ENCODE measurements at regions not wholly inside any gene's neighbourhood (a gene's known extent, or its start where the extent isn't known, plus 50 kb on each side); places are given as distances from the start of the nearest gene placed in this dataset.

DNA sequence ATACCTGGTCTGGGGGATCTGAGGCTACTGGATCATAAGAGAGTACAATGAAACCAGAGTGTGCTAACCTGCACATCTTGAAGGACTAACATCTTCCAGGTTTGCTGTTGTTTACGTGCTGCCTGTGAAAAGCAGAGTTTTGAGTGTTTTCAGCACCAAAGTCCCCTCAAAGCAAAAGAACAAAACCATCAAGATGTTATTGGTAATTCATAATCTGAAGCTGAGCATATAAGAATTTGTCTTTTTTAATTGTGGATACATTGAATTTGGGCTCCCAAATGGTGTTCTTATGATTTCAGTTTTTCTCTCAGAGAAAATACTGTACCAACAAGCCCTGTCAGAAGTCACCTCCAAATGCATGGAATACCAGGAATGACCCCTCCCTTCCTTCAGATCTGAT is 110.2 kb downstream of the BTG1 start:
- H3K9me3 ChIP-seq = no peaks in the 10 kb centered on the region
- H3K36me3 ChIP-seq = no peaks in the 10 kb centered on the region
- WGBS, 2 donors (ENCODE audit: low coverage in 1 of 2) = 61 to 62% methylated on average over 1 of the region's 1 CpG
- peak overlapping the region; percentile 72 to 86 (median 80) for H3K27ac ChIP-seq
- TF ChIP-seq, protein P1, sequence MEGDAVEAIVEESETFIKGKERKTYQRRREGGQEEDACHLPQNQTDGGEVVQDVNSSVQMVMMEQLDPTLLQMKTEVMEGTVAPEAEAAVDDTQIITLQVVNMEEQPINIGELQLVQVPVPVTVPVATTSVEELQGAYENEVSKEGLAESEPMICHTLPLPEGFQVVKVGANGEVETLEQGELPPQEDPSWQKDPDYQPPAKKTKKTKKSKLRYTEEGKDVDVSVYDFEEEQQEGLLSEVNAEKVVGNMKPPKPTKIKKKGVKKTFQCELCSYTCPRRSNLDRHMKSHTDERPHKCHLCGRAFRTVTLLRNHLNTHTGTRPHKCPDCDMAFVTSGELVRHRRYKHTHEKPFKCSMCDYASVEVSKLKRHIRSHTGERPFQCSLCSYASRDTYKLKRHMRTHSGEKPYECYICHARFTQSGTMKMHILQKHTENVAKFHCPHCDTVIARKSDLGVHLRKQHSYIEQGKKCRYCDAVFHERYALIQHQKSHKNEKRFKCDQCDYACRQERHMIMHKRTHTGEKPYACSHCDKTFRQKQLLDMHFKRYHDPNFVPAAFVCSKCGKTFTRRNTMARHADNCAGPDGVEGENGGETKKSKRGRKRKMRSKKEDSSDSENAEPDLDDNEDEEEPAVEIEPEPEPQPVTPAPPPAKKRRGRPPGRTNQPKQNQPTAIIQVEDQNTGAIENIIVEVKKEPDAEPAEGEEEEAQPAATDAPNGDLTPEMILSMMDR (IDR thresholded peaks at IDR 0.05) = no peak
- TF ChIP-seq POLR2A (IDR thresholded peaks at IDR 0.05) (no peak), EP300 (IDR thresholded peaks at IDR 0.05) (no peak), POLR2AphosphoS5 (IDR thresholded peaks at IDR 0.05) (no peak)
- H3K27me3 ChIP-seq = no peaks in the 10 kb centered on the region
- no peak for ATAC-seq
- H3K4me3 ChIP-seq = peak overlapping the region; percentile 33 to 35
- peaks cover 14 to 65% (median 16%) of the 10 kb centered on the region in 3 donors for H3K4me1 ChIP-seq

DNA sequence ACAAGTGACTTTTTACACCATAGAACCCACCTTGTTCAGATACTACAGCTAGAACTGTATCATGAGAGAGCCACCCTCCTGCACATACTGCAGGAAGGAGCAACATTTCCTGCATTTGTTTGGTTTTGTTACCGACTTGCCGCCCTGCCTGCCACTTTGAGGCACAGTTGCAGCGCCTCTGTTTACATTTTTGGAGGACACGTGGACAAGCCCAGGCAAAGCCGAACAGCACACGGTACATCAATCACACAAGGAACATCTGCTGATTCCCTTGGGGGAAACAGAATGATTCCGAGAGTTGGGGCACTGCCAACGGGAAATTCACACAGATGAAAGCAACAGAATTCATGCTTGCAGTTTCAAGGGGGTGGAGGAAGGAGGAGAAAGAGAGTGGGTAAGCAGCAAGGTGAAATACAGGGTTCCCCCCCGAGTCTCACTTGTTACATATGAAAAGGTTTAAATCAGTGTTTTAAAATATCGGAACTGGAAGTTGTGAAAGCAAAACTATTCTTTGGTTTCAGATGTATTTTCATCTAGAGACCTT is 110.7 kb downstream of the BTG1 start:
- Histone ChIP-seq H3K4me3 (peak overlapping the region; percentile 33 to 35), H3K27me3 (no peaks in the 10 kb centered on the region), H3K4me1 (peaks cover 19 to 70% (median 21%) of the 10 kb centered on the region in 3 donors), H3K9me3 (no peaks in the 10 kb centered on the region), H3K36me3 (no peaks in the 10 kb centered on the region), H3K27ac (peak overlapping the region; percentile 72 to 86 (median 80))
- 1 to 3% methylated on average over 3 to 10 of the region's 10 CpGs for WGBS, 2 donors (ENCODE audit: low coverage in 1 of 2)
- TF ChIP-seq POLR2AphosphoS5 (IDR thresholded peaks at IDR 0.05) (peak; percentile 76), POLR2A (IDR thresholded peaks at IDR 0.05) (no peak)
- TF ChIP-seq, protein P1 (IDR thresholded peaks at IDR 0.05) = peak in 1 of 4 experiments; percentile 16
- ATAC-seq = peak; percentile 48

DNA sequence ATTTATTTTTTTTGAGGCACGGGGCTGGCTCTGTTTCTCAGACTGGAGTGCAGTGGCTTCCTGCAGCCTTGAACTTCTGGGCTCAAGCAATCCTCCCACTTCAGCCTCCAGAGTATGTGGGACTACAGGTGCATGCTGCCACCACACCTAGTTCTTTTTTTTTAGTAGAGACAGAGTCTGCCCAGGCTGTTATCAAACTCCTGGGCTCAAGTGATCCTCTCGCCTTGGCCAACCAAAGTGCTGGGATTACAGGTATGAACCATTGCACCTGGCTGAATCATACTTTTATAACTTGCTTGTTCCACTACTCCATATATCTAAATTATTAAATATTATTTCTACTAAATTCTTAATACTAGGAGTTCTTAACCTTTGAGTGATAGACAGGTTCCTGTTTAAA is 111.6 kb downstream of the BTG1 start:
- H3K27ac ChIP-seq = peak overlapping the region in 3 of 4 donors; percentile 75 to 86 (median 85)
- no peaks in the 10 kb centered on the region for H3K9me3 ChIP-seq

DNA sequence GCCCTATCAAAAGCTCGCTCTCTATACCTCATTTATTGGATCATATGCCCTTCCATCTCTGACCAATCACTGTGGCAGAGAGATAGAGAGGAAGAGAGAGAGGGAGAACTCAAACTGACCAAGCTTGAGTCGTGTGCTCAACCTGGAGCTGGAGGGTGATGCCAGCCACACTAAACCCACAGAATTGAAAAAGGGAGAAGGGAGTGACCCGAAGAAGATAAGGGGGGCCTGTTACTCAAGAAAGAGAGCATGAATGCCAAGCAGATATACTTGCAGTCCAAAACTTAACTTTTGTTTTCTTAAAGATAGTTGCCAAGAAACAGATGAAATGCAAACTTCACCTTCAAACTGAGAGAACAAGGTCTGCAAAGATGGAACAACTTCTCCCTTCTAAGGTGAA is 112.7 kb downstream of the BTG1 start:
- TF ChIP-seq POLR2AphosphoS5 (IDR thresholded peaks at IDR 0.05) = no peak
- TF ChIP-seq, protein P1 (IDR thresholded peaks at IDR 0.05) = no peak
- no peak for TF ChIP-seq EP300 (IDR thresholded peaks at IDR 0.05)
- no peak for TF ChIP-seq POLR2A (IDR thresholded peaks at IDR 0.05)
- no peak for ATAC-seq
- peaks cover 23 to 90% (median 38%) of the 10 kb centered on the region in 3 donors for H3K4me1 ChIP-seq
- no peaks in the 10 kb centered on the region for H3K36me3 ChIP-seq
- H3K4me3 ChIP-seq = no peak overlapping the region
- no peaks in the 10 kb centered on the region for H3K27me3 ChIP-seq
- 60 to 100% methylated on average over 1 to 2 of the region's 3 CpGs for WGBS, 2 donors (ENCODE audit: low coverage in 1 of 2)
- H3K9me3 ChIP-seq = no peaks in the 10 kb centered on the region
- peak overlapping the region; percentile 85 to 98 (median 86) for H3K27ac ChIP-seq

More for the DNA sequence above, 111.6 kb downstream of the BTG1 start:
- Histone ChIP-seq H3K4me3 (no peak overlapping the region), H3K36me3 (no peaks in the 10 kb centered on the region), H3K4me1 (peaks cover 22 to 79% (median 30%) of the 10 kb centered on the region in 3 donors), H3K27me3 (no peaks in the 10 kb centered on the region)
- 50 to 72% methylated on average over 1 to 2 of the region's 2 CpGs for WGBS, 2 donors (ENCODE audit: low coverage in 1 of 2)
- no peak for ATAC-seq
- TF ChIP-seq, protein P1 (IDR thresholded peaks at IDR 0.05) = no peak
- TF ChIP-seq POLR2AphosphoS5 (IDR thresholded peaks at IDR 0.05) = no peak
- TF ChIP-seq EP300 (IDR thresholded peaks at IDR 0.05) = no peak
- no peak for TF ChIP-seq POLR2A (IDR thresholded peaks at IDR 0.05)

DNA sequence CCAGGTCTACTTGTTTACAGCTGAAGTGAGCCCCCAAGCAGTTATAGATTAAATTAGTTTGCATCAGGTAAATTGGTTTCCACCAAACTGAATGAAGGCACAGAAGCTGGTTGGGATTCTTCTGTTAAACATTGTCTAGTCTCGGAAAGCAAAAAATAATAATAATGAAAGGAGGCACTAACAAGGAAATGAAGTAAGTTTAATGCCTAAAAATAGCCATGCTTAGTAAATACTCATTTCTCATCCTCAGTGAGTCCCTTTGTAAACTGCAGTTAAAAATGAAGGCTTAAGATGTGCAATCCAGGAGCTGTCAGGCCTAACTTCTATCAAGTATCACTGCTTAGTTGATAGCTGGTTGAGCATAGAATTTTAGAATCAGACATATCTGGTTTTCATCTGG is 113.5 kb downstream of the BTG1 start:
- Histone ChIP-seq H3K9me3 (no peaks in the 10 kb centered on the region), H3K27me3 (no peaks in the 10 kb centered on the region), H3K36me3 (no peaks in the 10 kb centered on the region), H3K27ac (peak overlapping the region; percentile 85 to 98 (median 86)), H3K4me1 (peaks cover 26 to 98% (median 41%) of the 10 kb centered on the region in 3 donors), H3K4me3 (no peak overlapping the region)
- no peak for ATAC-seq
- WGBS, 2 donors (ENCODE audit: low coverage in 1 of 2) = 40 to 42% methylated on average over 1 of the region's 1 CpG
- TF ChIP-seq, protein P1 (IDR thresholded peaks at IDR 0.05) = no peak
- TF ChIP-seq POLR2A (IDR thresholded peaks at IDR 0.05) = no peak
- TF ChIP-seq EP300 (IDR thresholded peaks at IDR 0.05) = no peak
- TF ChIP-seq POLR2AphosphoS5 (IDR thresholded peaks at IDR 0.05) = no peak
